DMS 273 (cell line): ENCODE measurements at regions not wholly inside any gene's neighbourhood (a gene's known extent, or its start where the extent isn't known, plus 50 kb on each side); places are given as distances from the start of the nearest gene placed in this dataset.

Experiments
- DNase-seq: peaks from one replicate; lab custom pipeline; 2025; ENCODE audit not compliant: unreplicated experiment; lab: John Stamatoyannopoulos, UW

DNA sequence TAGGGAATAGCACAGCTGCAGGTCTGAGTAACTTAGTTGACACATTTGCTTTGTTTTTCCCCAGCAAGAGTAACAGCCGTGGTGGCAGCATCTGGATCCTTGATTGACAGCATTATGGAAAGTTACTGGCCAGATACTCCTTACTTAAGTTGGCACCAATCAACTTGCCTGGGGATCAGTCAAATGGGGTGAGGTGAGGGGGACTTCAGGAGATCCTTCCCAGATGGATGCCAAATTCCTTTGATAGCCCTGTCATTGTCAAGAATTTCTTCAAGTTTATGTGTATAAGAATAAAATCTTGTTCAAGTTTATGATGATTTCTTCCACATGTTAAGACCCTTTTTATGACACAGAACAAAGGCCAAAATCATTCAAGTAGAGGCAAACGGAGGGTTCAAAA lies 618.4 kb downstream of the SLC6A15 start:
- no peak for DNase-seq

DNA sequence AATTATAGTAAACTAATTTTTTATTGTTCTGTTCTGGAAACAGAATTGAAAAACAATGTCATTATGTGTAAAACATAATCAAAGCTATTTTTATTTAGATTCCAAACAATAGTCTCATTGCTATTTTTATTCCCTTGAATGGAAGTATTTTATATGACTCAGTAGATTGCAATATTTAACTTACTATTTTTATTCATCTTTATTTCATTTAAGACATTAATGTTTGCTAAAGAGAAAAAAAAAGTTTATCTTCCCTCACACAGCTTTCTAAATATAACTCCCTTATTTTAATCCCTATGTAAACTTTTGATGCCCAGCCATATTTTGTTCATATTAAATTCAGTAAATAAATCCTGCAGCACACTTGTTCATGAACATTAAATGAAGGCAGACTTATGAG lies 622.4 kb downstream of the SLC6A15 start:
- DNase-seq = no peak

DNA sequence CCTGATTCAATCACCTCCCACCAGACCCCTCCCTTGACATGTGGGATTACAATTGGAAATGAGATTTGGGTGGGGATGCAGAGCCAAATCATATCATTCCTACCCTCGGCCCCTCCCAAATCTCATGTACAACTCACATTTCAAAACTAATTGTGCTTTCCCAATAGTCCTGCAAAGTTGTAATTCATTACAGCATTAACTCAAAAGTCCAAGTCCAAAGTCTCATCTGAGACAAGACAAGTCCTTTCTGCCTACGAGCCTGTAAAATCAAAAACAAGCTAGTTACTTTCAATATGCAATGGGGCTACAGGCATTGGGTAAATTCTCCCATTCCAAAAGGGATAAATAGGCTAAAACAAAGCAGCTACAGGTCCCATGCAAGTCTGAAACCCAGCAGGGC lies 634.6 kb downstream of the SLC6A15 start:
- DNase-seq = no peak

DNA sequence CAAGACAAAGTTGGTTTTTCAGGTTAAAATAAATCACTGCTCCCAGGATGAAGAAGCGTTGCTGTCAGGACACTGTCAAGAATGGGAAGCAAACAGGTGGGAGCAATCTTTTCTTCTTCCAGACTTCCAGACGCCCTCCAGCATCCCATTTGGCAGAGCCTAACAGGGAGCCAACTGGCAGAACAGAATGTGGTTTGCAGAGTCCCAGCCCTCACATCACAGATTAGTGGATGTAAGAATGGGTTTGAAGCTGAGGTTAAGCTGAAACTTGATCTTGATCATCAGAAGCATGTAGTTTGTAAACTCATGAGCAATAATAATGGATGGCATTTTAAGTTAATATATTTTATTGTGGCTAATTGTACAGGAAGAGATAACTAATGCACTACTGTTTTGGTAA lies 636.4 kb downstream of the SLC6A15 start:
- peak; percentile 68 for DNase-seq

DNA sequence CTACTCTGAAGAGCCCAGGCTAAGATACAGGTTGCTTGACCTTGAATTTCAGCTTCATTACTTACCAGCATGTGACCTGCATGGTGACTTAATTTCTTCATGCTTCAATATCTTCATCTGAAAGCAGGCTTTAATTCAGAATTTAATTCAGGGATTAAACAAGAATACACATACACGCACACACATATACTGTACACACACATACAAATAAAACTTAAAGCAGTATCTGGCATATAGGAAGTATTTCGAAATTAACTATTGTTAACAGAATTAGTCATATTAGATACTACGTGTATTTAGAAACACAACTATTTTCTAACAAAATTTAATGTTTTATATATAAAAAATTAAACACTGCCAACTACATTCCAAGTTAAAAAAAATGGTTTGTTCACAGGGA lies 640.3 kb downstream of the SLC6A15 start:
- no peak for DNase-seq

DNA sequence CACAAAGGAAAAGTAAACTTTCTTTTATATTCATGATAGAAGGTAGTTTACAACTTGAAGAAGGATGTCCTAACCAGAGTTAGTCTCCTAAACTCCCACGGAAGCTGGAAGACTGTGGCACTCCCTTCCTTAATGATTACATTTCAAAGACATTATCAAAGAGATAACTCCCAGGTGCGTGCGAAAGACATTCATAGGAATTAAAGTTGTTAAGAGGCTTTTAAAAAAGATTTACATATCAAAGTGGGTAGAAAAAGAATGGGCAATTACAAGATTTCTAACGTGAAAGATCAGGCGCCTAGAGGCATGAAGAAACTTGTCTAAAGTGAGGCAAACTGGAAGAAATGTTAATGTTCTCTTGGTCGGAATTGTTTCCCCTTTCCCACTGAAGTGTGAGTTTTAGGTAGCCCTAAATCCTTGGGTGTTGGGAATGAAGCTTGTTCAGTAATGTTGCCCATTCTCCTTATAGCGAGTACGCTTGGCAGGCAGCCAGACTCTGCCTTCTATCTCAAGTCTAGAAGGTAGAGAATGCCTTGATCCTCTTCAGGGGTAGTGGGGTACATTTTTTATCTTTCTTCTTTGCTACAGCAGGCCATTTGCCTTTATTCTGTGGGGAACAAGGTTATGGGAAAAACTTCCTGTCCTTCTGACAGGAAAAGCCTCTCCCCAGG lies 642.0 kb downstream of the SLC6A15 start:
- DNase-seq = peak; percentile 17

DNA sequence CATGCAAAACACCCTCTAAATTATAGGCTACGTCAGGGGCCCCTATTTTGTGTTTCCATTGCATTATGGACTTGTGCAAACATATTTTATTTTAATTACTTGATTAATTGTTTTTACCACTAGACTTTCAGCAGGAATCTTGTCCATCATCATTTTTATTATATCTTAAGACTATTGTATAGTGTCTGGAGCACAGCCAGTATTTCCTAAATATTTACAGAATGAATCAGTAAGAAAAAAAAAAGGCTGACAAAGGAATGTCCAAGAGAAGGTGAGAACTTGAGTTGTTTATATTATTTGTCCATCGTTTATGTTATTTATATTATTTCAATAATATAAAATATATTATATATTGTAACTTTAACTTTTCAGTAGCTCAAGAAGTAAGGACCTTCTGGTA lies 664.7 kb downstream of the SLC6A15 start:
- DNase-seq = no peak

DNA sequence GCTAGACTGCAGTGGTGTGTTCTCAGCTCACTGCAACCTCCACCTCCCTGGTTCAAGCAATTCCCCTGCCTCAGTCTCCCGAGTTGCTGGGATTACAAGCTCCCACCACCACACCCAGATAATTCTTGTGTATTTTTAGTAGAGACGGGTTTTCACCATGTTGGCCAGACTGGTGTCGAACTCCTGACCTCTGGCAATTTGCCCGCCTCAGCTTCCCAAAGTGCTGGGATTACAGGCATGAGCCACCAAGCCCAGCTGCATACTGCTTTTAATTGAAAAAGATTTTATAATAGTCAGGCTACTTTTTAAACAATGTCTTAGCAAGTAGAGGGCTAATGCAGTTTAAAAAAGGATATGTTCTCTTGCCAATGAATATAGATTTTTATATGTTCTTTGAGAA lies 668.9 kb downstream of the SLC6A15 start:
- DNase-seq = no peak

DNA sequence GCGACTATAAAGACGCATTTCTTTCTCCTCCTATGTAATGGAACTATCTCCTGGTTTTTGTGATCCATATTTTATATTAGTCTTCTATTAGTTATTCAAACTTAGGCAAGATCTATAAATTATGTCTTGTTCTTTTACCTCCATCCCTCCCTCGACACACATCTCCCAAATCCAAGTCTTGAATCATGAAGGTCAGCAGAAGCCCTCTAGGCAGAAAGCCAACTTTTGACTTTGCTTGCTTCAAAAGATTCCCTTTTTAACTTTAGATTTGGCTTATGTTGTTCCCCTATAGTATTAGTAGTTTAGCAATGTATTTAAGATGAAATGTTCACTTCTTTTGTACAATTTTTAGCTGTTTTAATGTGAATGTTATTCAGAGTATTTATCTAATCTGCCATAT lies 689.8 kb downstream of the SLC6A15 start:
- no peak for DNase-seq

DNA sequence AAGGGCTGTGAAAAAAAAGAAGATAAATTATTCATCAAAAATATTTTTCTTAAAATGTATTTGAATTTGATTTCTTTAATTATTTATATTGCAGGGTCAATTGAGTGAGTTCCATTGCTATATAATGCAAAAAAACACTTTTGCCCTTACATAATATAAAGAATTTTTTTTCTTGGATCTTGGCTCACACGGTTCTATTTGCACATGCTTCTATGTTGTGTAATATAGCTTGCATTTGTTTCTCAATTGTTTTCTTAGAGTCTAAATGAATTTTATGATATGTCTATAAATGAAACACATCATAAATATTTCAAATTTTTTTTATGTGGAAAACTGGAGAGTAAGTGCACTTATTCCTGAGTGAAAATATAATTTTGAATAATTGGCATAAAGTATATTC lies 694.2 kb downstream of the SLC6A15 start:
- DNase-seq = no peak

DNA sequence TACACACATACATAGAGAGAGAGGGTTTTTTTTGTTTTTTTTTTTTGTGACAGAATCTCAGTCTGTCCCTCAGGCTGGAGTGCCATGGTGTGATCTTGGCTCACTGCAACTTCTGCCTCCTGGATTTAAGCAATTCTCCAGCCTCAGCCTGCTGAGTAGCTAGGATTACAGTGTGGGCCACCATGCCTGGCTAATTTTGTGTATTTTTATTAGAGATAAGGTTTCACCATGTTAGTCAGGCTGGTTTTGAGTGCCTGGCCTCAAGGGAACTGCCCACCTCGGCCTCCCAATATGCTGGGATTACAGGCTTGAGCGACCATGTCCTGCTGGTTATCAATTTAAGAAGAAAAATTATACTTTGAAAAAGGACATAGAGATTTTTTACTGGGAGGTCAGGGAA lies 710.6 kb downstream of the SLC6A15 start:
- peak; percentile 56 for DNase-seq

DNA sequence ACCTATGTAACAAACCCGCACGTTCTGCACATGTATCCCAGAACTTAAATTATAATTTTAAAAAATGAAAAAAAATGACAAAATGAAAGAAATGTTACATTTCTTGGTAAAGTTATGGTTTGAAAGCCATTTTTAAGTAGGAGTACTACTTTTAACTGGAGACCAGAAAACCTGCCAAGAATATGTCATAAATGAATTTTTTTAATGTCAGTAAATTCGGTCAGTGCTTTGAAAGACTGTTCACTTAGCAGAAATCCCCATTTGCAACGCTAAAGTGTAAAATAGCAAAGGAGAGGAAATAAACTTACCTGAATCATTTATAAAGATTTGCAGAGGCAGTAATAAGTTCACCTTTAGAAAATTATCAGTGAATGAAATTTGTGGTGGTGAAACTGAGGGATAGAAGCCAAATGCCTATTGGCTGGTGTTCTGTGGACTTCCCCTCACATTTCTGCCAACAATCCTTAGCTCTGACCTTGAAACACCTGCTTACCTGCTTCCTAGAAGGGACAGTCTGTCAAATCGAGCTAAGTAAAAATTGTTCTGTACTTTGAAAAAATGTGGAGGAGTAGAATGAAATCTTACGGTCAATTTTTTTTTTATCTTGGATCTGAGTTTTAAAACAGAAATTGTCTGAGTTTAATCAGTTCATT lies 714.2 kb downstream of the SLC6A15 start:
- no peak for DNase-seq

DNA sequence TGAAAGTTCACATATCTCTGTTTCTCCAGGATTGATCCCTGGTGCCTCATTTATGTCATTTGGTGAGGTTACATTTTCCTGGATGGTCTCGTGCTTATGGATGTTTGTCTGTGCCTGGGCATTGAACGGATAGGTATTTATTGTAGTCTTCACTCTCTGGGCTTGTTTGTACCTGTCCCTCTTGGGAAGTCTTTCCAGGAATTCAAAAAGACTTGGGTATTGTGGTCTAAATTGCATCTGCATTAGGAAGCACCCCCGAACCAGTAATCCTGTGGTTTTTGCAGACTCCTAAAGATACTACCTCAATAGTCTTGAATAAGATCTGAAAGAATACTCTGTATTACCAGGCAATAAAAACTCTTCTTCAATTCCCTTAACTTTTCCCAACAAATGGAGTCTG lies 720.8 kb downstream of the SLC6A15 start:
- no peak for DNase-seq

DNA sequence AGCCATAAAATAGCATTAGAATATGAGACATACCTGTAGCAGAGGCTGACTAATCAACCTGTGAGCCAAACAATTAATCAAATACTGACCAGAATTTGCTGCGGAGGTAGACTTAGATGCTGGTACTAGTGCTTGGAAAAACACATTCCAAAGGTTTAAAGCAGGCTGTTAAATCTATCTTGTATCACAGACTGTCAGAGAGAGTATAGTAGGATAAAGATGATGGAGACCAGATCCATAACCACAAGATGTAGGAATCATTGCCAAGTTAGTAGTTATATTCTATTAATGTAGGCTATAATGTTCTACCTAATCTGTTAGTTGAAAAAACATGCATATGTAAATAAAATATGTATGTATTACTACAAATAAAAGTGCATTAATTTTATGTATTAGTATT lies 726.2 kb downstream of the SLC6A15 start:
- no peak for DNase-seq

DNA sequence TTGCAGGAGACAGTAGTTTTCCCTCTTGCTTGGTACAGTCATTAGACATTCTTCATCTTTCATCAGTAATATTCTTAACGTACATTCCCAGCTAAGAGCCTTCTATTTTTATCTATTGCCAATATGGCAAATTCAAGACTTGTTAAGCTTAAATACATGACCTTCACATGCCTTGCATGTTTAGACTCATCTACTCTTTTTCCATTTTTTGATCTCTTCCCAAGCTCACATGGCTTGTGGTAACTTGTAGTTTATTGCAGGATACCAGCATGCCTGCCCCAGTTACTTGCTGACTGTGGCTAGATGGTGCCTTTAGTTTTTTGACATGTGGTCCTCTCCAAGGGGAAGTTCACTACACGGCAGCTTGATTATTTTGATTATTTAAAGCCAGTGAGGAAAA lies 729.0 kb downstream of the SLC6A15 start:
- DNase-seq = no peak

DNA sequence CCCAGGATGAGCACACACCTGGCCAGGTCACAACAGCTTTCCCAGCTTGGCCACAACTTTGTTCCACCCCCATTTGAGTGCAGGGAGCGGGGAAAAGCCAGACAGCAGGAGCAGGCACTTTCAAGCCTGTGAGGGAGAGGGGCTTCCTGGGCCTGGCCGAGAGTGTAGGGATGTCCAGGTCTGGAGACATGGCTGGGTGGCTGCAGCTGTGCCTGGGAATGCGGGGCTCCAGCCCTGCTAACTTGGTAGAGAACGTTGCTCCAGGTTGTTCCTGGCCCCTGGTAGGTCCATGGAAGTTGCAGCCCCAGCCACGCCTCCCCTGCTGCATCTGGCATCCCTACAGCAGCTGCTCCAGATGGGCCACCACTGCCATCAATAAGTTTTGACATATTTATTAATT lies 738.5 kb downstream of the SLC6A15 start:
- no peak for DNase-seq

DNA sequence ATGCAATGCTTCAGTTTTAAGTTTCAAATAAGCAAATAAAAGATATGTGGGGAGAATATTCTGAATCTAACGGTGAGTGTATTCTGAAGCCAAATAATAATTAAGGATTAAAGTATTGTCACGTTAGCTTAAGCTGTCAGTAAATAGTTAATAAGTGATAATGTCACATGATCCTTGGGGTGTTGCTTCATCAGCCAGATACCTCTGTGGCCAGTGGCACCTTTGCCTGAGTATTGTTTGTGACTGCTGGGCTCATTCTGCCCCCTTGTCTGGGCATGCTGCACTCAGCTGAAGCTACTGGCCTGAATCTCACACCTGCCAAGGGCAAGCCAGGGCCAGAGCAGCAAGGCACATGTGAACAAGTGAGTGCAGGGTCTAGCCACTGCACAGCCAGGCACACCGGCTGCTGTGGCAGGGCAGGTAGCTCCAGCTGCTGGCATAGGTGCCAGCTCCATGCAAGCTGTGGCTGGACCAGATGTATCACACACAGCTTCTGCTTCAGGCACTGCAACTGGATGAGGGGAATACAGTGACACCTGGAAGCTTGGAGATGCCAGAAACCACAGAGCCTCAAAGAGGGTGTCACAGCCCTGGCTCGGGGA lies 739.7 kb downstream of the SLC6A15 start:
- no peak for DNase-seq

DNA sequence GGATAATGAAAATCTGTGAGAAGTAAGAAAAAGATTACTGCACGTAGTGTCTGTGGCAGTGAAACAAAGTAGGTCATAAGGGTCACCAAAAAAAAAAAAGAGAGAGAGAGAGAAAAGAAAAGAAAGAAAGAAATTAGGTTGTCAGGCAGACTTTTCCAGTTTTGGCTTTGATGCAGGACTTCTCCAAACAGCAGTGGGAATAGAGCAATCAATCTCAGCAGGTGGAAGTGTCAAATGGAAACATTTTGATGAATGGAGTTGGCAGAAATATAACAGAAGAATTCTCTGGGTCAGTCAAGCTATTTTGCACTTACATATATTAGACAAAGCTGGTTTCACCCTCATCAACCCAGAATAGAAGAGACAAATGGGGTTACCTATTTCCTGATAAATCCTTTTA lies 745.8 kb downstream of the SLC6A15 start:
- no peak for DNase-seq

DNA sequence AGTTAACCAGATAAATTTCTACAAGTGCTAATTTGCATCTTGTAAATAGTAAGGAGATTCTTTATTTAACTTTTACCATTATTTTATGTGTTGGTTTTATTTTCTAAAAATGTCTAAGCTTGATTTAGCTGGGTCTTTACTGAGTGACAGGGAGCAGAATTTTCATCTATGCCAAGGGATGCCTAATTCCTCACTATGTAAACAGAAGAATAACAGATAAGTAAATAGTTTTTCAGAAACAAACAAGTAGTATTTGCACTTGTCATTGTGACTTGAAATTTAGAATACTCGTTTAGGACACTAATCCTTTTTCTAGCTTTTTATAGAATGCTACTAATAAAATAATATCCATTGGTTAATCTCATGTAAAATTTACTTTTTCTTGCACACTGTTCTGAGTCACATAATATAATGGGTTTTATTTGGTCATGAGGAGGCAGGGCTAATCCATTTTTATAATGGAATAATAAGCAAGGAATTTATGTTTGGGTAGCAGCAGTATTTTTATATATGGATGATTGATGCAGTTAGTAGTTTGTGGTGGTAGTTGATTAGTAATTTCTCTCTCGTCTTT lies 746.5 kb downstream of the SLC6A15 start:
- DNase-seq = no peak

DNA sequence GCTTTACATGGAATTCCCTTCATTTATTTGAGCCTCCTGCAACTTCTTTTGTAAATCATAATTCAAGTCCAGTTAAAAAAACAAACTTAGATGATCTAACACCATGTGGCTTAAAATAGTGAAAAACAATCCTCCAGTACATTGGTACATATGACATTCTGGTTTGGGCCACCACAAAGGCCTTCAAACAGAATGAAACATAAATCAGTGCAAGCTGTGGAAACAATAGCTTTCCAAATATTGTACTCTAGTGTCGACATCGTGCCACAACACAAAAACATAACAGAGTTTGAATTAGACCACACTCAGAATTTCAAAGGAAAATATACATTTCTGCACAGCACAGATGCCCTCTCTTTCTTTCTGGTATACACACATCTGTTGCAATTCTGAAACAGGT lies 751.3 kb downstream of the SLC6A15 start:
- no peak for DNase-seq

DNA sequence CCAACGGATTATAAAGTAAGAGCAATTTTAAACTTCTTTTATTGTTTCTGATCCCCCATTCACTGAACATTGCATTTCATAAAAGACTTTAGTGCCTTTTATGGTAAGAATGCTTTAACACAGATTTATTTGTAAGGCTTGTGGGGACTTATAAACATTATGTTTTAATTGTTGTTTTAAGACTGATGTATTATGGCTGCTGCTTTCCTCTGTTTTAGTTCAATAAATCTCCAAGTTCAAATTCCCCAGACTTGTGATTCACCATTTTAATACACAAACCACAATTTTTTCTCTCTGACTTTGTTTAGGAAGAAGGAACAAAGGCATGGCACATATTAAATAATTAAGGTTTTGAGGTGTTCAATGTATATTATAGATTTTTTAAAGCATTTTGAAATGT lies 753.3 kb downstream of the SLC6A15 start:
- DNase-seq = no peak

DNA sequence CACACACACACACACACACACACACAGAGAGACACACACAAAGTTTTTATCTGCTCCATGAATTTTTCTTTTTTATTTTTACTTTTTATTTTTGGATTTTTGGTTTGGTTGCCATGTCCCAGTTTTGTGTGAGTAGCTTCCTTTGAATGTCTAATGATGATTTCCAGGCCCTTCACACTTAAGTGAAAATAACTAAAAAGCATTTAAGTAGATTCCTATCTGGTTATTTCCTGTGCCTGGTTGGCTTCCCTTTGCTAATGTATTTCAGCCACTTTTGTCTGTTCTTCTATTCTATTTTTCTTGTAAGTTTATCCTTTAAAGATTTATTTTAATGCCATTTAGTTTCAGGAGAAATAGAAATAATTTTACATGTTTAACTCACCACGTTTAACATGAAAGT lies 755.4 kb downstream of the SLC6A15 start:
- DNase-seq = no peak
